Skeletal muscle tissue (tissue), 3 donors: ENCODE measurements at regions not wholly inside any gene's neighbourhood (a gene's known extent, or its start where the extent isn't known, plus 50 kb on each side); places are given as distances from the start of the nearest gene placed in this dataset.
A peak's percentile ranks its signal among the peaks of the same experiment; 100 is the strongest.
"Not testable (repeated sequence)": the region's sequence is repeated elsewhere in the genome, so short reads cannot be mapped to it uniquely, and the experiment has no call there.

Experiments
- H3K27ac ChIP-seq: one replicate; pipeline ENCODE4 v1.7.0; 2013; ENCODE audit warnings: mild to moderate bottlenecking, low read depth, low read length, inconsistent platforms
- H3K27me3 ChIP-seq, 3 donors: one replicate each; pipeline ENCODE4 v1.7.0; 2013; ENCODE audit warnings: low read length in 3 of 3; ENCODE audit not compliant: control insufficient read depth in 3 of 3, insufficient read depth in 3 of 3
- H3K36me3 ChIP-seq, 3 donors: one replicate each; pipeline ENCODE4 v1.7.0; 2013; ENCODE audit warnings: low read length in 3 of 3; ENCODE audit not compliant: control insufficient read depth in 3 of 3, insufficient read depth in 3 of 3
- H3K4me1 ChIP-seq, 3 donors: one replicate each; pipeline ENCODE4 v1.7.0; 2013; ENCODE audit warnings: low read length in 3 of 3, mild to moderate bottlenecking in 3 of 3; ENCODE audit not compliant: control insufficient read depth in 3 of 3, insufficient read depth in 3 of 3
- H3K4me3 ChIP-seq, 3 donors: one replicate each; pipeline ENCODE4 v1.7.0; 2013; ENCODE audit warnings: low read length in 3 of 3
- H3K9ac ChIP-seq, 3 donors: one replicate each; pipeline ENCODE4 v1.7.0; 2013; ENCODE audit warnings: low read length in 3 of 3, mild to moderate bottlenecking in 3 of 3, moderate library complexity in 2 of 3, low read depth in 1 of 3
- H3K9me3 ChIP-seq, 3 donors: one replicate each; pipeline ENCODE4 v1.7.0; 2013; ENCODE audit warnings: low read length in 3 of 3; ENCODE audit not compliant: control insufficient read depth in 3 of 3
- donor health status: Osteomylitis.

- H3K9me3 ChIP-seq, result no peaks in the 10 kb centered on the region
- no peak overlapping the region for H3K9ac ChIP-seq
- H3K27ac ChIP-seq, result no peak overlapping the region
- H3K27me3 ChIP-seq, result no peaks in the 10 kb centered on the region
- no peak overlapping the region for H3K4me3 ChIP-seq
- H3K4me1 ChIP-seq, result no peaks in the 10 kb centered on the region
- H3K36me3 ChIP-seq, result no peaks in the 10 kb centered on the region
Measured at GRCh38 chrX:3191796-3192195, 150.5 kb downstream of the ARSF start.

GRCh38 chrX:3191201-3191600 lies 149.9 kb downstream of the ARSF start:
- Histone ChIP-seq H3K9me3 (no peaks in the 10 kb centered on the region), H3K4me1 (no peaks in the 10 kb centered on the region), H3K9ac (no peak overlapping the region), H3K27me3 (no peaks in the 10 kb centered on the region), H3K4me3 (no peak overlapping the region), H3K27ac (no peak overlapping the region), H3K36me3 (no peaks in the 10 kb centered on the region)

- H3K27ac ChIP-seq, result no peak overlapping the region
- no peaks in the 10 kb centered on the region for H3K27me3 ChIP-seq
- no peaks in the 10 kb centered on the region for H3K36me3 ChIP-seq
- no peak overlapping the region for H3K9ac ChIP-seq
- H3K4me3 ChIP-seq, result peak overlapping the region in 1 of 3 donors; percentile 23
- H3K4me1 ChIP-seq, result no peaks in the 10 kb centered on the region
- H3K9me3 ChIP-seq, result no peaks in the 10 kb centered on the region
Measured at GRCh38 chrX:3184176-3184930, 143.1 kb downstream of the ARSF start.

GRCh38 chrX:3181846-3182245 lies 140.6 kb downstream of the ARSF start:
- Histone ChIP-seq H3K4me1 (no peaks in the 10 kb centered on the region), H3K9ac (no peak overlapping the region), H3K27ac (no peak overlapping the region), H3K36me3 (no peaks in the 10 kb centered on the region), H3K27me3 (no peaks in the 10 kb centered on the region), H3K4me3 (no peak overlapping the region), H3K9me3 (no peaks in the 10 kb centered on the region)

GRCh38 chrX:3178329-3178728 lies 137.1 kb downstream of the ARSF start:
- H3K9ac ChIP-seq, result no peak overlapping the region
- H3K36me3 ChIP-seq, result no peaks in the 10 kb centered on the region
- H3K27me3 ChIP-seq, result no peaks in the 10 kb centered on the region
- no peak overlapping the region for H3K4me3 ChIP-seq
- no peaks in the 10 kb centered on the region for H3K9me3 ChIP-seq
- H3K4me1 ChIP-seq, result no peaks in the 10 kb centered on the region
- no peak overlapping the region for H3K27ac ChIP-seq

- Histone ChIP-seq H3K4me1 (no peaks in the 10 kb centered on the region), H3K4me3 (no peak overlapping the region), H3K27ac (no peak overlapping the region), H3K27me3 (no peaks in the 10 kb centered on the region), H3K9ac (no peak overlapping the region), H3K36me3 (no peaks in the 10 kb centered on the region), H3K9me3 (no peaks in the 10 kb centered on the region)
Measured at GRCh38 chrX:3177851-3178250, 136.6 kb downstream of the ARSF start.

GRCh38 chrX:3176439-3176820 lies 135.2 kb downstream of the ARSF start:
- no peaks in the 10 kb centered on the region for H3K9me3 ChIP-seq
- H3K36me3 ChIP-seq, result no peaks in the 10 kb centered on the region
- H3K27me3 ChIP-seq, result no peaks in the 10 kb centered on the region
- H3K4me1 ChIP-seq, result no peaks in the 10 kb centered on the region
- no peak overlapping the region for H3K27ac ChIP-seq
- no peak overlapping the region for H3K9ac ChIP-seq
- H3K4me3 ChIP-seq, result no peak overlapping the region

GRCh38 chrX:3175659-3176438 lies 134.6 kb downstream of the ARSF start:
- Histone ChIP-seq H3K4me1 (no peaks in the 10 kb centered on the region), H3K4me3 (no peak overlapping the region), H3K9ac (no peak overlapping the region), H3K27me3 (no peaks in the 10 kb centered on the region), H3K9me3 (no peaks in the 10 kb centered on the region), H3K27ac (no peak overlapping the region), H3K36me3 (no peaks in the 10 kb centered on the region)

- H3K9me3 ChIP-seq, H3K27ac ChIP-seq, H3K4me3 ChIP-seq, H3K27me3 ChIP-seq, H3K4me1 ChIP-seq, H3K36me3 ChIP-seq, H3K9ac ChIP-seq: not testable (repeated sequence)
Measured at GRCh38 chrX:3172156-3172555, 130.9 kb downstream of the ARSF start.

GRCh38 chrX:3169421-3169820 lies 128.2 kb downstream of the ARSF start:
- H3K27ac ChIP-seq, result no peak overlapping the region

More at GRCh38 chrX:3169421-3169820, 128.2 kb downstream of the ARSF start:
- Histone ChIP-seq H3K27me3 (no peaks in the 10 kb centered on the region), H3K36me3 (no peaks in the 10 kb centered on the region), H3K9ac (no peak overlapping the region), H3K4me3 (no peak overlapping the region), H3K9me3 (no peaks in the 10 kb centered on the region), H3K4me1 (no peaks in the 10 kb centered on the region)
